ENCODE measurements at regions not wholly inside any gene's neighbourhood (a gene's known extent, or its start where the extent isn't known, plus 50 kb on each side); places are given as distances from the start of the nearest gene placed in this dataset.
"Not testable (repeated sequence)": the region's sequence is repeated elsewhere in the genome, so short reads cannot be mapped to it uniquely, and the experiment has no call there.

DNA sequence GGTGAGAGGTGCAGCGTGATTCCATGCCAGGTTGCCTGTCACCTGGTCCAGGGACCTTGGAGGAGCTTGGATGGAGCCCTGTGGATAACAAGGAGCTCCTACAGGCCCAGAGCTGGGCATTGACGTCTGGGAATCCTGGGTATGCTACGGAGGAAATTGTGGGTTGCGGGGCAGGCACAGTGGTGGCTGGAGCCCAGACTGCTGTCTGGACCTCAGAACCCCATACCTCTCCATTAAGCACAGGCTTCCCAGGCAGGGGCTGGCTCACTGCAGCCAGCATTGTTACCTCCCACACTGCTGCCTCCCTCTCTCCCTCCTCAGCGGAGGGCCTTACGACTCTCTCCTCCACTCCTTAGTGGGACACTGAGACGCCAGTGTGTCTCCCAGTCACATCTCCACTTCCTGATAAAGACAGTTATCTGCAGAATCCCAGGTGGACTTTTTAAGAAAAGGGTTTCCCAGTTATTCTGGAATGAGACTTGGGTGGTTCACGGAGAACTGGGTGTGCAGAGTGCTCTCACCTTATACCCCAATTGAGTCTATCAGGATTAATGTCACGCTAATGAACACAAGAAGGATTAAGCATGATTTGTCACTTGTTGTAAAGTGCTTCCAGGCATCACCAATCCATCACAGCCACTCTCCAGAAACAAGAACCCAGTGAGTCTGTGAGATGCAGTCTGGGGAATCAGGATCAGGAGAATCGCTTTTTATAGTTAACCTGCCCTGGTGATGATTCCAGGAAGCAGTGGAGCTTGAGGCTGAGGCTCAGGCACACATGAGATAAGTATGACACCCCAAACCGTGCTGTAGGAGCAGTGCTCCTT, 309.4 kb downstream of the RPS24 start:
- no peak for DNase-seq (ENCODE audit: low read depth)

DNA sequence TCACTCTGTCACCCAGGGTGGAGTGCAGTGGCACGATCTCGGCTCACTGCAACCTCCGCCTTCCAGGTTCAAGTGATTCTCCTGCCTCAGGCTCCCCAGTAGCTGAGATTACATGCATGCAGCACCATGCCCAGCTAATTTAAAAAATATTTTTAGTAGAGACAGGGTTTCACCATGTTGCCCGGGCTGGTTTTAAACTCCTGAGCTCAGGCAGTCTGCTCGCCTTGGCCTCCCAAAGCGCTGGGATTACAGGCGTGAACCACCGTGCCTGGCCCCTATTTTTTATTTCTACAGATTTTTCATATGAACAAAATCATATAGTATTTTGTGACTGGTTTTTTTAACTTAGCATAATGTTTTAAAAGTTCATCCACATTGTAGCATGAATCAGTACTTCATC, 310.6 kb downstream of the RPS24 start:
- DNase-seq (ENCODE audit: low read depth): not testable (repeated sequence)

DNA sequence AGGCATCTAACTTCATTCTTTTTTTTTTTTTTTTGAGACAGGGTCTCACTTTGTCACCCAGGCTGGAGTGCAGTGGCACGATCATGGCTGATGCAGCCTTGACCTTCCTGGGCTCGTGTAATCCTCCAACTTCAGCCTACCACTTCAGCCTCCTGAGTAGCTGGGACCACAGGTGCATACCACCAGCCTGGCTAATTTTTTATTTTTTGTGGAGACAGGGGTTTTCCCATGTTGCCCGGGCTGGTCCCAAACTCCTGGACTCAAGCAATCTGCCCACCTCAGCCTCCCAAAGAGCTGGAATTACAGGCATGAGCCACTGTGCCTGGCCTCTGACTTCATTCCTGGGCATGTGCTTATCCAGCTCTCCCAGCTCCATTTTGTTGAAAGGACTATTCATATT, 311.9 kb downstream of the RPS24 start:
- not testable (repeated sequence) for DNase-seq (ENCODE audit: low read depth)

DNA sequence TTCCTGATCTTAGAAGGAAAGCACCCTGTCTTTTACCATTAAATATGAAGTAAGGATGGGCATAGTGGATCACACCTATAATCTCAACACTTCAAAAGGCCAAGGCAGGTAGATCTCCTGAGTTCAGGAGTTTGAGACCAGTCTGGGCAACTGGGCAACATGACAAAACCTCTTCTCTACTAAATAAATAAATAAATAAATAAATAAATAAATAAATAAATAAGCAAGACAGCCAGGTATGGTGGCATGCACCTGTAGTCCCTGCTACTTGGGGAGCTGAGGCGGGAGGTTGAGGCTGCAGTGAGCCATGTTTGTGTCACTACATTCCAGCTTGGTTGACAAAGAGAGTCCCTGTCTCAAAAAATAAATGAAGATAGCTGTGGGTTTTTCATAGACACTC, 313.1 kb downstream of the RPS24 start:
- DNase-seq (ENCODE audit: low read depth): no peak

DNA sequence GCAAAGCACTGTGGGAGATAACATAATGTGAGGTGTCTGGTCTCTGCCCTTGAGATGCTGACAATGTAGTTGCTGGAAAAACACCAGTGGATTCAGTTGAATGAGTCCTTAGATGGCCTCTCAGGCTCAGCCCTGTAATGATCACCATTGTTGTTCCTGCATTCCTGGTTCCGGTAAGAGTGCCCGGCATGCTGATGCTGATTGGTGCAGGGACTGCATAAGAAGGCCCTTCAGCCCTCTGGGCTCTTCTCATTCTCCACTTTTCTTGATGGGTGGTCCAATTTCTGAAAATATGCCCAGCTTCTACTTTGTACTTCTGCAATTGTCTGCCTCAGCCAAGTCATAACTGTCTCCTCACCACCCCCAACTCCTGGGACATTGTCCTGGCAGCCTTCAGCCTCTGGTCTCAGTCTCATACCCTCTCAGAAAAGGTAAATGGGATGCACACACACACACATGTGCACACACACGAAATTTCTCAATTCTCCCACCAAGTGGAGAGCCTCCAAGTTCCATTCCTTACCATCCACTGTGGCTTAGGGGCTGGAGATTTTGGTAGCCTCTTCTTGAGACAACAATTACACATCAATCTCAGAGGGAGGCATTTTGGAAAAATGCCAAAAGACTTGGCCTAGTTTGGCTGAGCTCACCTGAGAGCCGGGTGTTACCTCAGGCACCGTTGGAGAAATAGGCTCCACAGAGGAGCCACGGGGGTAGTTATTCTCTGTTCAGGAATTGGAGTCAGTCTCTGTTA, 314.9 kb downstream of the RPS24 start:
- peak; percentile 50 for DNase-seq (ENCODE audit: low read depth)

DNA sequence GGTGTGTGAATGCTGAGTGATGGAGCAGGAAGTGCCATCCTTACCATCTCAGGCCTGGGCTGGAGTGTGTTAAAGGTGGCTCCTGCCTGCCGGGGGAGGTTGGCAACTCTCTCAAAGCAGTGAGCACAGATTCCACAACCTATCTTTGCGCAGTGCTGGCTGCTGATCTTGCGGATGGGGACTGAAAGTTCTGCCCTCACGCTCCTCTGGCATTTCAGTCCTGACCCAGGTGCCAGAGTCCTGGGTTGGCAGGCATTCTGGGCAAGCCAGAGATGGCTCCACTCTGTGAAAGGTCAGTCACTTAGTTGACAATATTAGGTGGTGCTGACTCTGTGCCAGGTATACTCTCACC, 315.5 kb downstream of the RPS24 start:
- no peak for DNase-seq (ENCODE audit: low read depth)

DNA sequence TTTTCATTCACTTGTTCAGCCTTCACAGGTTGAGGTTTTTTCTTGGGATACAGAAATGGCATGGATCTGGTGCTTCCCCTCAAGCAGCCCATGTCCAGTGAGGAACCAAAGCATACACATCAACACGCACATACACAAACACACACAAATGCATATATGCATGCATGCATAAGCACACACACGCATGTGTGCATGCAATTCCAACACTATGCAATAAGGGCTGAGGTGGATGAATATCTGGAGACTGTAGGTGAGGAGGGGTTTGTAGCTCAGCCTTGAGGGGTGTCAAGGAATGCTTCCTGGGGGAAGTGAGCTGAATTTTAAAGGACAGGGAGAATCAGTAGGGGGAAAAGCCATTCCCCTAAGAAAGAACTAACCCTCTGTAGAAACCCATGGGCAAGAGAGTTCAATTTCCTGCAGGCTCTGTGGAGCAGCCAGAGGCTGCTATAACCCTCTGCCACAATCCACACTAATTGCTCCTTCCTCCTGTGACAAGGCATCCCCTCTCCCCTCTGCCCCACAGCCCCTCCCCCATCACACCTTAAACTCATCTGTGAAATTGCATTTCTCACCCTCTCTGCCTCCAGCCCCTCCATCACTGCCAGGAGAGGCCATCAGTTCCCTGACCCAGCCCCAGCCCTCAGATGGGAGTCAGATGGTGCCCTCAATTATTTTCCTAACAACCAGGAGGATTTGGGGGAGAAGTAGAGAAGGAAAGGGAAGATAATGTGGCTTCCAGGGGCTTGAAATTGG, 316.4 kb downstream of the RPS24 start:
- no peak for DNase-seq (ENCODE audit: low read depth)

DNA sequence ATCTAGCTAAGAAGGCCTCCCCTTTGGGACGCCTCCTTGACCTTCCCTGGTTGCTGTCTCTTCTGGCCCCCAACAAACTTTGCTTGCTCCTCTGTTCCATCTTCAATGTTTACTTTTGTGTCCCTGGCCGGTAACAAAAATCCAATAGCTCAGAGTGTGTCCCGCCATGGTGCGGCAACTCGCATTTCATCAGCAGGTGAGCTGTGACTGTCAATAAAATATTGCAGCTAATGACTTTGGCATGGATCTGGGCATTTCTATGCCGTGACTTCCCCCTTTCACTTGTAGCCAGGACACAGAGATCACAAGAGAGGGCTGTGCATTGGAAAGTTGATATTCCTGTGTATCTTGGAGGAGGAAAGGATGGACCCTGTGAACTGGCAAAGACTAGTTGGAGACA, 317.6 kb downstream of the RPS24 start:
- DNase-seq (ENCODE audit: low read depth): no peak

DNA sequence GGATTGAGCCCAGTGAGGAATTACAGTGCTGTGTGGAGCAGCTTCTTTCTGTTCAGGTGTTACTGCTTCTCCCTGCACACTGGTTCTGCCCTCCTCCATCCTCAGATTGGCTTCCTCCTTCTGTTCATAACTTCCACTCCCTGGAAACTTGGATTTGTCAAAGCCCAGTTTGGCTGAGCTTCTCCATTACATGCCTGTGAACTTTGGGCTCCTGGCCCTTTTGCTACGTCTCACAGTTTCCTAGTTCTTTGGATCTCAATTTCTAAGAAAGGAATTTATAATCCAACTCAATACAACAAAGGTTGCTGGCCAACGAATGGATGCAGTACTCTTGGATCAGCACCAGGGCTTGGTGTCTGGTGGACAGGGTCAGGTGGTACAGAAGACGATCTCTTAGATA, 318.1 kb downstream of the RPS24 start:
- DNase-seq (ENCODE audit: low read depth): no peak

DNA sequence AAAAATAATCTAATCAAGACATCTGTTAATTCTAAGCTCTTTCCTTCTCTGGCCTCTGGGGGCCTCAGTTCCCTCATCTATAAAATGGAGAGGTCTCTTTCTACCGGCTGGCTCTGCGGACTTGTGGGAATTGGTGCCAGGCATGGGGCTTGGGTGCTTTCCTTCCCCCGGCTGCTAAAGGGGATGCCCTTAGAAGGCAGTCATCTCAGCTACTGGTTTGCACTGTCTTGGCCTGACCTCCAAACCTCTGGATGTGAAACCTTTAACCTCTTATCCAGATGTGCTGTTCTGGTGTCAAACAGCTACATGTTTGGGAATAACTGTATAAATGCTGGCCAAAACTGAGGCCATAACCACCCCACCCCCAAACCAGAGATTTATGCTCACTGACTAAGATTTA, 320.0 kb downstream of the RPS24 start:
- DNase-seq (ENCODE audit: low read depth): no peak

DNA sequence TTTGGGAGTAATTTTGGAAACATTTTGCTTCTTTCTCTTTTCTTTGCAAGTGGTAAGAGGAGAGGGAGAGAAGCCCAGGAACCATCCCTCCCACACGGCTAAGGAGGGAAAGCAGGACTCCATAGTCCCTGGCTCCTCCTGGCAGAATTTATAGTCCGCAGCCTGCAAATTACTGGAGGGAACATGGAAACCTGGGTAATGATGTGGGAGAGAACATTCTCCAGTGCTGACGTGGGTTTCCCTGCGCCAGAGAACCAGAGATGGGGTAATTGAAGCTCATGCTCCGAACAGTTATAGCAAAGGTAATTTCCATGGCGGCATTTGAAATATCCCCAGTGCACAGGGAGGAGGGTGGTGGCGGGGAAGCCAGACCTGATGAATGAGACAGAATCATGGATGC, 320.4 kb downstream of the RPS24 start:
- DNase-seq (ENCODE audit: low read depth): no peak

DNA sequence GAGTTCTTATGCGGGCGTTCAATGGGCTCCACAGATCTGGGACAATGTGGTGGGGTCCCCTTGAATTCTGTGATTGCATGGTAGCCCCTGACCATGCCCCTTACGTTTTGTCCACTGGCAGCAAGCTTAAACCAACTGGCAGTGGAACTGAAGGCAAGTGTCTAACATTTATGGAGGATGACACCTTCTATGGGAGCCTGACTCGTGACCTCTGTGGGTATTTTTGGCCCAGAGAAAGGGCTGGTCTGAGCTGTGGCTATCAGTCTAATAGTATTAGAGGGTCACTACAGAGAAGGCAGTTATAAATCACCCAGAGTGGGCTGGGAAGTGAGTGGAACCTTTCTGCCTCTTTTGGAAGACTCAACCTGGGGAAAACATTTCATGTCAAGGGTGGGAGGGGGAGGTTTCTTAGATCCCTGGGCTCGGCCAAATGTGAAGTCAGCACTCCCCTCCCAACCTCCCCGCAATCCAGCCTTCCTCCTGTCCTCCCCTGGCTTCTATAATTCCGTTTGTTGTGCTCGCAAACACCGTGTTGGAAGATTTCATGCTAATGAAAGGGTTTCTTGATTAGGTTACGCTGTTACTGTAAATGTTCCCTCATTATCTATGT, 322.7 kb downstream of the RPS24 start:
- DNase-seq (ENCODE audit: low read depth): no peak

DNA sequence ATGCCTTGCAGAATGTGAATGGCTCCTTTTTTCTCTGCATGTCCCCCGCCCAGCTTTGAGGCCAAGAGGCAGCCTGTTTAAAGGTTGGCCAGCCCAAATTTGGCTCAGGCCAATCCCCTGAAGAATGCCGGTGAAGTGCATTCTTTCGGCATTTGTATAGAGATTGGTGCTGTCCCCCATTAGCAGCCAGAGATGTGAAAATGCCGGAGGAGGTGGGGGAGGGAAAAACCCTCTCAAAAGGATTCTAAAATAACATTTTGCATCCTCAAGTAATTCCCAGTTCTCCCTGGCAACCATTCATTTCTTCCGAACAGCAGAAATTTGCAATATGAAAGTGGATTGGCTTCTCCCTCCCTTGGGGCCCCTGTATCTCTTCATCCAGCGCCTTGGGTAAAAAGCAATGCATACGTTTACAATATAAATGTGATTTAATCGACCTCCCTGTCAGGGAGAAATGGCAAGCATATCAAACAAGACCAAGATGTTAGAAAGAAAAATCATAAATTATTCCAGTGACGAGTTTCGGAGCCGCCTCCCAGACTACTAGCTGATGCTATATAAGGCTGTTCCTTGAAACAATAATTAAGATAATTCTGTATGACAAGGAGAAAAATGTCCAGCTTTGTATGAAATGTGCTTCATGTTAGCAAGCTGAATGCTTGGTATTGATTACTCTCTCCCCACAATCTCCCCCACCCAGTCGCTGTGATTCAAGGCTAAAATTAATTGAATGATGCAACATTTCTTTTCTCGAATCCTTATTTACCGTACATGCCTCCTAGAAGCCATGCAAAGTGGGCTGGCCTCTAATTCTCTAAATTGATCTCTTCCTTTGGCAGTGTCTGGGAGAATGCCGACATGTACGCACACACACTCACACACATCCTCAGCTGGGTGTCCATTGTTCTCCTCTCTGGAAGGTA, 323.7 kb downstream of the RPS24 start:
- no peak for DNase-seq (ENCODE audit: low read depth)

DNA sequence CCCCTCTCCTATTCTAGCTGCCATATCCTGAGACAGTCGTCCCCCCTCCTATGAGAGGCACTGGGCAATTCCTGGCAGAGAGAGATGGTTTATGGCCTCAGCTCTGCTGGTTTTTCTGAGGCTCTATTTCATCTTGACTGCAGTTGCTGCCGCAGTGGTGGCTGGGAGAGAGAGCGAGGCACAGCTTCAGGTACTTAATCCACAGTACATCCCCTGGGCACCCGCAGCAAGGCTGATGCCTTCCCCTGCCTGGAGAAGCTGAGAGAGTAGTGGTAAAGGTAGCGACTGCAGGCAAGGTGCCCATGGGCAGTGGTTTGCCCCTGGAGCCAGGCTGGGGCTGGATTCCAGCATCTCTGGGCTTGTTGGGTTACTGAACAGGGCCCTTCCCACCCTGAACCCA, 324.7 kb downstream of the RPS24 start:
- DNase-seq (ENCODE audit: low read depth): no peak

DNA sequence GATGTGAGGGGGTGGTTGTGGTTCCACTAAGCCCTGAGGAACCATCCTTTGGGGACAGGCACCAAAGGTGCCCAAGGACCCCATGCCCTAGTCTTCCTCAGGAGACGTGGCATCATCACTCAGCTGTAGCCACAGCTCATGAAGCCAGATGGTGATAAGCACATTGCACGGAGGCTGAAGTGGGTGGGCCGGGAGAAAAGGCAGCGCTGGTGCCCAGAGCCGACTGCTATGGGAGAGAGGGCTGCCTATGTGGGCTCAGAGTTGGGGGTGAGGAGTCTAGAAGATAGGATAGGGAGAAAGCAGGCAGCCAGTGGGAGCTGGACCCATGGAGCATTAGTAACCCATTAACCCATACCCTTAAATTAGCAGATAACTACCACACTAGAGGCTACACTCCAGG, 325.3 kb downstream of the RPS24 start:
- DNase-seq (ENCODE audit: low read depth): no peak

DNA sequence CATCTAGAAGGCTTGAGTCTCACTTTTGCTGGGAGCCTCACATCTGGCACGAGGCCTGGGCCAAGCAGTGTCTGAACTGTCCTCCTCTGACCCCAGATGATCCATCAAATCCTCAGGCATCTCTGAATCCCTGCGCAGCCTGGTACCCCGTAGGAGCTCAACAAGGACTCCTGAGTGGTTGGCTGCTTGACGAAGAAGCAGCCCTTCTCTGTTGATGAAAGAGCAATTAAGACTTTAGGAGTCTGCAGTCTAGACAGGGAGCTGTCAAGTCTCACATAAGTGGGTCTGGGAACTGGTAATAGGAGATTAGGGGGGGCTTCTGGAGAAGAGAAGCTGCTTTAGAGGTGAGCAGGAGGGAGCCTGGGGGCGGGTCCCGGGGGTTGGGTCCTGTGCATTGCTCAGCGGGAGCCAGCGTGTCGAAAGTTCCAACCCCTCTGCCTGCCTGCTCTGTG, 326.0 kb downstream of the RPS24 start:
- DNase-seq (ENCODE audit: low read depth): no peak

DNA sequence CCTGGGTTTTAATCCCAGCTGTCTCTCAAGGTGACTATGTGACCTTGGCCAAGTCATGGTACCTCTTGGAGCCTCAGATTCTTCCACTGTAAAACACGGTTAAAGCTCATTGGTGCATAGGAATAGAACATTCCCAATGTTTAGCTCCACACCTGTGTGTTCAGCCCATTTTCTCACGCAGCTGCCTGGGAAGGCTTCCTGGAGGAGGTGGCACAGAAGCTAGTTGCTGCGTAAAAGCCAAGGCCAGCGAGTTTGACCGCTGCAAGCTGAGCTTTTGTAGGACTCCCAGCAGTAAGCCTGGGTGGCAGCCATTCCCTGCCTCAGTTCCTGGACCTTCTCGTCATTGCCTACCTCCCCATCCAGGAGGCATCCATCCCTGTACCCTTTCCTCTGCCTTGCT, 326.6 kb downstream of the RPS24 start:
- no peak for DNase-seq (ENCODE audit: low read depth)

DNA sequence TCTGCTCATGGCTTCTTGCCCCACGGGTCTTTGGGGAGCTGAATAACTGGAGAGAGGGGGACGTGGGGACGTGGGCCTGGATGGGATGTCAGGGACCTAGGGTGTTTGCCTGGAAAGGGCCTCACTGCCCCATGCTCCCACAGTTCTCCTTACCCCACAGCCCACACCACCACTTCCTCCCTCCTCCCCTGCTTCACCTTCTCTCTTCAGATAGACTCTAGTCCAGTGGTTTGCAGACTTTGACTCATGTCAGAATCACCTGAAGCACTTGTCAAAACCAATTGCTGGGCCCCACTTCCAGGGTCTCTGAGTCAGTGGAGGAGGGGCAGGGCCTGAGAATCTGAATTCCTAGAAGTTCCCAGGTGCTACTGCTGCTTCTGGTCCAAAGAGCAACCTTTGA, 327.4 kb downstream of the RPS24 start:
- no peak for DNase-seq (ENCODE audit: low read depth)

DNA sequence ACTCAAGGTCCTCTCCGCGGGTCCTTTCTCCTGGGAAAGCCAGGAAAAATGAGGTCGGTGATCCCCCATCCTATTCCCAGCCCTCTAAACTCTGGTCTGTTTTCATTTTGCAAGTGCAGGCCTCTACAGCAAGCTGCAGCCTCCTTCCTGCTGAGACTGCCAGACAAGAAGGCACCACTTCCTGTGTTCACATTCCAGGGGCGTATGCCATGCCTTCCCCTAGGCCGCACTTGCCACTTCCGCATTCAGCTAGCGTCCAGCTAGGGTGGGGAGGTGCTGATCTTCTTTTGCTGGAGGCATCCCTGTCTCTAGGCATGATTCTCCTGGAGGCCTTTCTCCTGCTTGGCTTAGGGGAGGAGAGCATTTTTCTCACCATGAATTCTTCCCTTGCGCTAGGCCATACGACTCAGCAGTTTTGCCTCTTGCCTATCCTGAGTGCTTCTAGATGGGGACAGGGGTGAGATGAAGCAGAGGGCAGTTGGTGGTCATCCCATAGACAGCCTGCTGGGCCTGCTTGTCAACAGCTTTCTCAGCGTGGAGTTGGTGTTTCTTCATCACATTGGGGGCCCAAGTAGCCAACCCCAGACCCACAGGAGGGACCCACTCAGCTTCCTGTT, 328.9 kb downstream of the RPS24 start:
- no peak for DNase-seq (ENCODE audit: low read depth)

DNA sequence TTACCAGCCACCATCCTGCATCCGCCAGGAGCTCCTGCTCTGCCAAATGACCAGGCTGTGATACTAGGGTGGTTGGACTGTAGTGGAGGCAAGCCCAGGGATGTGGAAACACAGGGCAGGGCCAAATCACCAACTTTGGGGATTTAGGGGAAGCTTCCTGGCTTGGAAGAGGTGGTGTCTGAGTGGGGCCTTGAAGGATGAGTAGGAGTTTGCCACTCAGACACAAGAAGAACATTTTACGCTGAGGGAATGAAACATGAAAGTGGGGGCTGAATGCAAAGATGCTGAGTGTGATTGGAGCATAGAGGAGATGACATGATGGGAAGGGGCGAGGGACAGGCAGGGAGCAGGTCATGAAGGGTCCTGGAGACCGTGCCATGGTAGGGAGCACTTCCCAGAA, 329.5 kb downstream of the RPS24 start:
- DNase-seq (ENCODE audit: low read depth): no peak

DNA sequence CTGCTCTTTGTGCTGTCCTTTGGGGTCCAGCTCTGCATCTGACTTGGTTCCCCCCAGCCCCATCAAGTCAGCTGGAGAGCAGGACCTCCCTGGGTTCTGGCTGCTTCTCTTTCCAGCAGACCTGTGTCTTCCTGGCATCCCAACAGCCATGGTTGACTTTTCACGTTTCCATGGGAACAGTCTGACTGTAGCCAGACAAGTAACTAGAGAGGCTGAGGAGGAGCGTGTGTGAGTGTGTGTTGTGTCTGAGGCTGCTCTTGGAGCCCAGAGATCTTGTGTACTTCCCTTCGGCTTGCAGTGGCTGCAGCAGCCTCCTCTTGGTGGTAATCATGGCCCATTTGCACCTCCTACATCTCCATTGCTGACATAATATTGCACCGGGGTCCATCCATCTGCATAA, 332.0 kb downstream of the RPS24 start:
- DNase-seq (ENCODE audit: low read depth): no peak

Measured in renal cortical epithelial cell (primary cell).